PC-9 (cell line): ENCODE measurements at regions not wholly inside any gene's neighbourhood (a gene's known extent, or its start where the extent isn't known, plus 50 kb on each side); places are given as distances from the start of the nearest gene placed in this dataset.

Source experiments
- EZH2 ChIP-seq: fragments of 200-600 bp; sonication (generic); IDR thresholded peaks from 2 replicates; pipeline ENCODE4 v1.8.0; 2017; ENCODE audit warnings: antibody characterized with exemption, low read depth
- TF ChIP-seq, protein P1 (sequence below): fragments of 200-600 bp; sonication (generic); conservative IDR thresholded peaks from 2 replicates; pipeline ENCODE4 v1.6.1; 2017; ENCODE audit warnings: mixed run types, antibody characterized with exemption, mild to moderate bottlenecking, moderate library complexity

DNA sequence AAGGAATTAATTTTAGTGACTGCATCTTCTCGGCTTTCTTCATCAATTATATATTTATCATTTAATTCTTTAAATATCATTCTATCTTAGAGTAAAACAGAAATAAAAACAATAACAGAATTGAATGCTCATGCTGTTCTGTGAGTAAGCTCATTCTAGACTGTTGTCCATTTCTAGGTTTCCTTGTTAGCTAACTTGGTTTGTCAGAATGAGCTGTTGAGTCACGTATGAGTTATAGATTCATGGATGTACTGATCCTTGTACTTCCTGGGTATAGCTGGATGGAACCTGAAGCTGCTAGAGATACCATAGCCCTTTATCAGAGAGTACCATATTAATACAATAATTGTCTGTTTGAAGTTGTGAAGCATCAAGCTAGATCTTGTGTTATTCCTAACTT, 515.3 kb downstream of the TENT5A start:
- TF ChIP-seq, protein P1, sequence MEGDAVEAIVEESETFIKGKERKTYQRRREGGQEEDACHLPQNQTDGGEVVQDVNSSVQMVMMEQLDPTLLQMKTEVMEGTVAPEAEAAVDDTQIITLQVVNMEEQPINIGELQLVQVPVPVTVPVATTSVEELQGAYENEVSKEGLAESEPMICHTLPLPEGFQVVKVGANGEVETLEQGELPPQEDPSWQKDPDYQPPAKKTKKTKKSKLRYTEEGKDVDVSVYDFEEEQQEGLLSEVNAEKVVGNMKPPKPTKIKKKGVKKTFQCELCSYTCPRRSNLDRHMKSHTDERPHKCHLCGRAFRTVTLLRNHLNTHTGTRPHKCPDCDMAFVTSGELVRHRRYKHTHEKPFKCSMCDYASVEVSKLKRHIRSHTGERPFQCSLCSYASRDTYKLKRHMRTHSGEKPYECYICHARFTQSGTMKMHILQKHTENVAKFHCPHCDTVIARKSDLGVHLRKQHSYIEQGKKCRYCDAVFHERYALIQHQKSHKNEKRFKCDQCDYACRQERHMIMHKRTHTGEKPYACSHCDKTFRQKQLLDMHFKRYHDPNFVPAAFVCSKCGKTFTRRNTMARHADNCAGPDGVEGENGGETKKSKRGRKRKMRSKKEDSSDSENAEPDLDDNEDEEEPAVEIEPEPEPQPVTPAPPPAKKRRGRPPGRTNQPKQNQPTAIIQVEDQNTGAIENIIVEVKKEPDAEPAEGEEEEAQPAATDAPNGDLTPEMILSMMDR = no peak
- no peak for TF ChIP-seq EZH2
